GM21786 (cell line): ENCODE measurements at regions not wholly inside any gene's neighbourhood (a gene's known extent, or its start where the extent isn't known, plus 50 kb on each side); places are given as distances from the start of the nearest gene placed in this dataset.
"Not testable (repeated sequence)": the region's sequence is repeated elsewhere in the genome, so short reads cannot be mapped to it uniquely, and the experiment has no call there.

Source experiments
- ATAC-seq: cut with Tn5 transposase; IDR thresholded peaks from one replicate; pipeline ENCODE4 v1.9.1; 2021; ENCODE audit not compliant: unreplicated experiment

GRCh38 chr5:29550523-29550922 lies 1643.0 kb upstream of the CDH6 start:
- ATAC-seq = no peak

DNA sequence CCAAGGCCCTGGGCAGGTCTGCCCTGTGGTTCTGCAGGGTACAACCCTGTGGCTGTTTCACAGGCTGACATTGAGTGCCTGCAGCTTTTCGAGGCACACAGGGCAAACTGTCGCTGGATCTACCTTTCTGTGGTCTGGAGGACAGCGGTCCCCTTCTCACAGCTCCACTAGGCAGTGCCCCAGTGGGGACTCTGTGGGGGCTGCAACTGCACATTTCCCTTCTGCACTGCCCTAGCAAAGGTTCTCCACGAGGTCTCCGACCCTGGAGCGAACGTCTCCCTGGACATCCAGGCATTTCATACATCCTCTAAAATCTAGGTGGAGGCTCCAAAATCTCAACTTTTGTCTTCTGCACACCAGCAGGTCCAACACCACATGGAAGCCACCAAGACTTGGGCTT lies 1645.2 kb upstream of the CDH6 start:
- ATAC-seq = no peak

DNA sequence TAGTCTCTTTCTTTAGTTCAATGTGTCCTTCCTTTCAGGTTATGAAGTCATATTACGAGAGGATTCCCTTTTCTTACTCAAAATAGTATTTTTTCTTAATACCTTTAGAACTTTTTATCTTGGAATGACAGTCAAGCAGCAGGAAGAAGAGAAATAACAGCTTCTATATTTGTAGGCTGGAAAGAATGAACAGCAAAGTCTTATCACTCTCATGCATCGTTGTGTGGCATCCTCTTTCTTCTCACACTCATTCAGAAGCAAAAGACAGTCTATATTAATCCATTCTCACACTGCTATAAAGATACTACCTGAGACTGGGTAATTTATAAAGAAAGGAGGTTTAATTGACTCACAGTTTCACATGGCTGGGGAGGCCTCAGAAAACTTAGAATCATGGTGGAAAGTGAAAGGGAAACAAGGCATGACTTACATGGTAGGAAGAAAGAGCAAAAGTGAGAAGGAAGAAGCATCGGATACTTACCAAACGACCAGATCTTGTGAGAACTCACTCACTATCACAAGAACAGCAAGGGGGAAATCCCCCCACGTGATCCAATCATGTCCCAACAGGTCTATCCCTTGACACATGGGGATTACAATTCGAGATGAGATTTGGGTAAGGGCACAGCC lies 1646.1 kb upstream of the CDH6 start:
- no peak for ATAC-seq

DNA sequence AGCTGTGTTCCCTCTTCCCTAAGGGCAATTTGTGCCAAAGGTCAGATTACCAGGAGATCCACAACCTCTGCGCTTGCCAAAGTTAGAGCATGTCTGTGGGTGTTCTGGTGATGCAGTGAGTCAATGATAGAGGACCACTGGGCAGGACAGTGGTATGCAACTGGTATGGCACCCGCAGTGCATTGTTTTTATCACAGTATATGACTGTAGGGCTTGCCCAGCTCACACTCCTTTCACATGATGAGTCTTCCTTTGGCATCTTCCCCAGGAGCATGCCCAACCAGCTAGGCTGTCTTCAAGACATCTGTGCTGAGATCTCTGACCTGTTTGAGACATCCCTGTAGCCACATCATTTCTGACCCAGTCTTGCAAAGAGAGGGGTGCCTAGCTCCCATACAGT lies 1650.0 kb upstream of the CDH6 start:
- ATAC-seq = no peak

DNA sequence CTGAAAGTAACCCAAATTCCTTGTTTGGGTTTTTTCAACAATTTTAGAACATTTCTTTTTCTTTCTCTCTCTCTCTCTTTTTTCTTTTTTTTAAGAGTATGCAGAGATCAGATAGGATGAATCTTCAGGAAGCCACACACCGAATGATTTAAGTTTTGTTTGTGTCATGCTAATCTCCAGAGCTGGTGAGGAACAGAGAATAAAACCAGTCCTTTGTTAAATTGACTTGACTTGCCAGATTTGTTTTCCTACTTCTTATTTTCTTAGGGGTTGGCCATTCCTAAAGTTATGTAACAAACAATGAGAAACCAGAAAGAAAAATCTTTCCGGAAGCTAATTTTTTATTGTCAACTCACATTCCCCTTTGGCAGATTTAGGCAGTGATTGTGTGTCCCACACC lies 1669.3 kb upstream of the CDH6 start:
- no peak for ATAC-seq

DNA sequence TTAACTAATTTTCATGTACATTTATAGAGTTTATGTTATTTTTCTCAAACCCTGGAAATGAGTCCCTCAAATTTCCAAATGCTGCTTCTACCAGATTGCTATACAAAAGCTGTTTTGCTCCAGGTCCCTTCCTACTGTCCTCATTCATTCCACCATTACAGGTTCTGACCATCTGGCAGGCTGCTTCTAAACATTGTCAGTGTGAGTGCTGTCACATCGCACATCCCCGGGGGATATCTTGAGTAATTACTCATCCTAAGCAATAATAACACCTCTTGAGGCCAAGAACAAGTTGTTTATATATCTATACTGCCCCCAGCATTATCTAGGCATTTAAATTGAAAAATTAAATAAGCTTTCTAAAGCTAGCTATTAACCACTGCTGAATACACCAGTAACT lies 1675.3 kb upstream of the CDH6 start:
- no peak for ATAC-seq

GRCh38 chr5:29516224-29516623 lies 1677.3 kb upstream of the CDH6 start:
- no peak for ATAC-seq

DNA sequence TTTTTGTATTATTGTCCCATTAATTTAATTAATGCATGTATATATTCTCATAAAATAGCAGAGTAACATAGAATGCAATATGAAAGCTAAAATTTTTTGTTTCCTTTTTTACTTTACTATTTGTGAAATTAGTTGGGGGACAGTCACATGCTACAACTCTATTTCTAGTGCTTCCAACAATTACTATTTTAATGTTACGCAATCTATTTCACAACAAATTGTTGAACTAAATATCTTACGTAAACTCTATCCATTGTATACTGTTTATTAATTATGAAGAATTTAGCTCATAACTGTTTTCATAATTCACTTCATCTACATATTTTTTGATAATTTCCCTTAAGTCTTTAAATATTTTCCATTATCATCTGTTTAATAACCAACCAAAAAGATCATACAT lies 1685.4 kb upstream of the CDH6 start:
- ATAC-seq = no peak

DNA sequence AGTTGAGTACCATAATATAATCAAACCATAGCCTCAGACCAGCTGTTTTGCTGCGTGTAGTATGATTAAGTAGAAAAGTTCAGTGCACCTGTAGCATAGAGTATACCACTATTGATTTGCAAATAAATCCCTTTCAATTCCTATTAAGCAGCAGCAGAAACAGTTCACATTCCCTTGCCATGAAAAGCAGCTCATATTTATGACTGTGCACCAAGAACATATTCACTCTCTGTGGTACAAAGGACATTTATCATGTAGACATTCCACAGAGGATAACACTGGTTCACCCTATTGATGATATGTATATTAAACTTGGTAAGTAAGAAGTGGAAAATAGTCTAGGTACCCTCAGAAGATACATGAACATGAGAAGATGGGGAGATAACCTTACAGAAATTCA lies 1689.1 kb upstream of the CDH6 start:
- ATAC-seq = no peak

DNA sequence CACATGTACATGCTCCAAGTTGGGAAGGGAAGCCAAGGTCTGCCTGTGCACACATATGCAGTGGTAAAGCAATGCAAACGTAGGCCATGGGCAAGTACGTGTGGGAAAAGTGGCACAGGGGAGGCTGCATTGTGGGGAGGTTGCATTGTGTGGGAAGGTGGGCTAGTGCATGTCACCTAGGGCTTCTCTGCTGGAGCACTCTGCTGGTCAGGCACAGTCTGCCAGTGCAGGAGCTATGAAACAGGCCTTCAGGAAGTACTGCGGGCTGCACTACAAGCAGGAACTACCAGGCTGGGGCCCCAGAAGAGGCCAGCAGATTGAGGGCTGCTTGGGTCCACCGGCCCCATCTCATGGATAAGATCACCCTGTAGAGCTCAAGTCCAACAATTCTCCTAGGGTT lies 1694.6 kb upstream of the CDH6 start:
- ATAC-seq = no peak

DNA sequence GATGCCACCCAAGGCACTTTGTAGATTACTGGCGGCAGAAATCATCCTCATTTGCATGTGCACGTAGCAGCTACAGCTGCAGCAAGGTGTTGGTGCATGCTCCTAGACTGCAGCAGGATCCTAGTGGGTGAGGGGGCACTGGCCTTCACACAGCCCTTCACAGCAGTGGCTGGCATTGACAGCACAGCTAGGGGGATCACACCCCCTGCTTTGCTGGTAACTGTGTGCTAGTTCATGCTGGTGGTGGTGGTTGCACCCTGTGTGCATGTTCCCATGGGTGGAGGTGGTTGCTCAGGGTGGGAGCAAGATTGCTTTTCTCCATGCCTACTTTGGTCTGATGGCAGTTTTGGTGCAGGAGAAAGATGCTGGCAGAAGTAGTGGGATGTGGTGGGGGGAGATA lies 1695.1 kb upstream of the CDH6 start:
- ATAC-seq = no peak

- ATAC-seq = no peak
Measured at GRCh38 chr5:29485333-29485732, 1708.2 kb upstream of the CDH6 start.

DNA sequence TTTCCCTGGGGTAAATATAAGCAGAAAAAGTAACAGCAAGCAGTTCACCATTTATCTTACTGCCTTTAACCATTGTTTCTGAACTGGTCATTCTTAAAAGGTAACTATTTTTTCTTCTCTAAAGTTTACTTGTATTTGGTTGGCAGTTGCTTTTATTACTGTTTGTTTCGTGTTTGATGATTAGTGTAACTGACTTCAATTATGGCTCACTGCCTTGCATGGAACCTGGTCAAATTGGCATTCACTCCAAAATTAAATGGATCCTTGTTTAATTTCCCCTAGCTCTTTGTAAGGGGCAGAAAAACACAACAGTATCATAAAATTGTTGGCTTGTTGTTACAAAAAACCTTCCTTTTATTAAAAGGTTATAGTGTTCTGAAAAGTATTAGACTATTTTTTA lies 1723.9 kb upstream of the CDH6 start:
- ATAC-seq = no peak

- ATAC-seq = no peak
Measured at GRCh38 chr5:29462241-29462640, 1731.2 kb upstream of the CDH6 start.

DNA sequence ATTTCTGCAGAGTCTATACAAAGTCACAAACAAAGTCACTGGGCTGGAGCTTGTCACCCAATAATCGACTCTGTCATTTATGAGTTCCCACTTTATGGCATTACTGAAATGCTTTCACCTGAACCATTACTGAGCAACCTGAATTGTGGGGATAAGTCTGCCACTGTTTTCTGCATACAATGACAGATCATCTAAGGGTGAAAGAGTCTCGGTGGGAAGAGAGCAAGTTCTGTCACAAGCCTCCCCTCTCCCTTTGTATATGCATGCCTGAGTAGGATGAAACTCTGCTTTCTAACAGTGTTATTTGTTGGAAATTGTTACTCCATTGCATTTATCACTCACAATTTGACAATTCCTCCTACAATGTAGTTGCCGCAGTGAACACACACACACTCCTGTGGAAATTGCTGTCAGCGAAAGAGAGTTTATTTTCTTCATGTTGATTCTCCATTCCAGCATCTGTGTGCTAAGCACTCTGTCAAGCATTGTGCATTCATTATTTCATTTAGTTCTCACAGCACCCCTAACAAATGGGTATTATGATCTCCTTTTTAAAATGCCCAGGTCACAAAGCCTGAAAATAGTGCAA lies 1732.4 kb upstream of the CDH6 start:
- ATAC-seq = no peak

DNA sequence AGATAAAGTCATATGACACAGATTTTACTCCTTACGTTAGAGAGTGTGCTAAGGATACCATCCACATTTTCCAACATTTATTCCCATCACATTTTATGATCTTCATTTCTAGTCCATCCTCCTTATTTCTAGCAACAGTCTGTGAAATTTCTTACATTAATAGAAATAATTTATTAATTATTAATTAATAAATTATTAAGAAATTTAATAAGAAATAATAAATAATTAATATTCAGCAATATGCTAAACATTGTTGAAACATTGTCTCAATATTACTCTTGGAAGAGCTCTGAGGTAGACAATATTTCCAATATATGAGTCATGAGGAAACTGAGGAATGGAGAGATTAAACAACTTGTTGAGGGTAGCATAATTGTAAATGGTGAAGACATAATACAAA lies 1742.5 kb upstream of the CDH6 start:
- not testable (repeated sequence) for ATAC-seq

DNA sequence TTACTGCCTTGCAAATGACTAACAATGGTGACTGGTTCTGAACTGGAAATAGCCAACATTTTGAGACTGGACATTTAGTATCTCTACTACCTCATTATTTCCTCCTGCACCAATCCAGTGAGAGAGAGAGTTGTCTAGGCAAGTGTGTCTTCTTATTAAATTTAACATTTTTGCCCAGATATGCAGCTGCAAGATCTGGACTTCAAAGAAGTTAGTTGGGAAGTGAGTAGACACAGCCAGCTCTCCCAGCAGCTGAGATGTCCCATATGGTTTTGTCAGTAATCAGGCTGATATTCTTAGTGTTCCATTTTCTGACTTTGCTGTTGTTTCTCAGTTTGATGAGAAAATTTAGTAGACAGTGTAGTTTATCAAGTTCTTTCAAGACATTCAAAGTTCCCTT lies 1778.8 kb upstream of the CDH6 start:
- ATAC-seq = no peak

- no peak for ATAC-seq
Measured at GRCh38 chr5:29412979-29413378, 1780.5 kb upstream of the CDH6 start.

DNA sequence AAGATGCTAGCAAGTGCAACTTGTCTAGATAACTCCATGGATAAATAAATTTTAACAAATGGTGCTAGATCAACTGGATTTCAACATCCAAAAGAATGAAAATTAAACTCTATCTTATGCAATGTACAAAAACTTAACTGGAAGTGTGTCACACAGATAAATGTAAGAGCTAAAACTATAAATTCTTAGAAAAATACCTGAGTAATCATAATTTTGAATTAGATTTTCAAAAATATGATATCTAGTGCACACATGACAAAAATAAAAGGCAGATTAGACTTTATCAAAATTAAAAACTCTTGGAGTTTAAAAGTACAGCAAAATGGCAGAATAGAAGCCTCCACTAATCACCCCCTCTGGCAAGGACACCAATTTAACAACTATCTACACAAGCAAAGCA lies 1791.2 kb upstream of the CDH6 start:
- ATAC-seq = no peak

DNA sequence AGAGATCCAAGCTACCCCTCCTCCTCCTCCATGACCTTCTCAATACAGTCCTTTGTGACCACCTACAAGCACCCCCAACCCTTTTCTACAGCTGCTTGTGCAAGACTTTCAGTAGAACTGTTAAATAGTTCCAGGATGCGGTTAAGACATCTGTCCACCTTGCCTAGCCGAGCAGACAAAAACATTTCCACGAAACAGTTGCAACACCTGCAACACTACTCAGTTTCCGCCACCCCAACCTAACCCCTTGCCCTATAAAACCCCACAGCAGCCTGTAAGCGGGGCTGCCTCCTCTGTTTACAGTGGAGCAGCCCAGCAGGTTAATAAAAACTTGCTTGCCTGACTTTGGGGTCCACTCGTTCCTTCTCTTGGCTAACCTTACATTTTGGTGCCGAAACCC lies 1803.5 kb upstream of the CDH6 start:
- no peak for ATAC-seq

GRCh38 chr5:29387384-29387783 lies 1806.1 kb upstream of the CDH6 start:
- no peak for ATAC-seq

DNA sequence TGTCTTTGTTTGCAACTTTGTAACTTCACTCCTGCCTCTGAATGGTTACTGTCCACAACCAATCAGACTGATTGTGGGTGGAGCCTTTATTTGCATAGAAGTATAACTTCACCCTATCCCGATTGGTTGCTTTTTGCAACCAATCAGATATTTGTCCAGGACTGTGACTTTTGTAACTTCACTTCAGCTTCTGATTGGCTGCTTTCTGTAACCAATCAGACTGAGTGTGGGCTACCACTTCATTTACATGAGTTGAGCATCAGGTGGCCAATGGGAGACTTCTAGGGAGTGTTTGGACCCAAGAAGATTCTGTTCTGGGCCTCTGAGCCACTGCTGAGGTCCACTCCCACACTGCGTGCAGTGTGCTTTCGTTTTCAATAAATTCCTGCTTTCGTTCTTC lies 1810.7 kb upstream of the CDH6 start:
- no peak for ATAC-seq

- ATAC-seq = no peak
Measured at GRCh38 chr5:29380029-29380428, 1813.5 kb upstream of the CDH6 start.
